Keratinocyte (primary cell): ENCODE measurements at regions not wholly inside any gene's neighbourhood (a gene's known extent, or its start where the extent isn't known, plus 50 kb on each side); places are given as distances from the start of the nearest gene placed in this dataset.

Experiments used
- CTCF ChIP-seq, 3 experiments: IDR thresholded peaks in 1 of 3; conservative IDR thresholded peaks in 1 of 3; optimal IDR thresholded peaks in 1 of 3; 2 replicates in 2 of 3; 3 replicates in 1 of 3; pipeline versions ENCODE3 to v1.5.1; 2011; ENCODE audit warnings: low read length in 3 of 3, mild to moderate bottlenecking in 3 of 3, moderate library complexity in 2 of 3, control low read depth in 1 of 3, inconsistent platforms in 1 of 3; ENCODE audit not compliant: insufficient read depth in 2 of 3; ENCODE audit errors: extremely low read depth in 1 of 3
- EZH2 ChIP-seq: IDR thresholded peaks from one replicate; pipeline ENCODE4 v1.6.1; 2012; ENCODE audit warnings: inconsistent platforms, mild to moderate bottlenecking, low read length, moderate library complexity

- TF ChIP-seq EZH2 (no peak), CTCF (optimal IDR thresholded peaks at IDR 0.05 in 1 of 3, IDR thresholded peaks at IDR 0.05 in 1 of 3, conservative IDR thresholded peaks at IDR 0.05 in 1 of 3; ENCODE audit: extremely low read depth in 1 of 3, insufficient read depth in 2 of 3, low read length in 3 of 3) (no peak)
Measured at GRCh38 chr18:41624460-41624859, 330.6 kb upstream of the PIK3C3 start.
